Activated naive CD4-positive, alpha-beta T cell treated with anti-CD3 and anti-CD28 coated beads, Interleukin-2, amount 10 ng/mL, durations not matched to agents 7 days and 5 days (primary cell): ENCODE measurements at regions not wholly inside any gene's neighbourhood (a gene's known extent, or its start where the extent isn't known, plus 50 kb on each side); places are given as distances from the start of the nearest gene placed in this dataset.
"Not testable (repeated sequence)": the region's sequence is repeated elsewhere in the genome, so short reads cannot be mapped to it uniquely, and the experiment has no call there.

Source experiments
- CTCF ChIA-PET: fragments of 350-600 bp; sonication (Branson Sonifier 250); formaldehyde crosslinking; loops from one replicate; lab custom pipeline; 2021; ENCODE audit warnings: antibody characterized with exemption; lab: Charles Lee
- DNase-seq: peaks from one replicate; pipeline ENCODE4 v3.0.0-alpha.2; 2020
- H3K27ac Mint-ChIP-seq: one replicate; pipeline ENCODE4 v1.8.0; 2021; ENCODE audit warnings: mild to moderate bottlenecking, moderate library complexity, mixed read lengths
- H3K27me3 Mint-ChIP-seq: one replicate; pipeline ENCODE4 v1.8.0; 2021; ENCODE audit warnings: mild to moderate bottlenecking, mixed read lengths
- H3K36me3 Mint-ChIP-seq: one replicate; pipeline ENCODE4 v1.8.0; 2021; ENCODE audit warnings: mixed read lengths
- H3K4me1 Mint-ChIP-seq: one replicate; pipeline ENCODE4 v1.8.0; 2021; ENCODE audit warnings: mixed read lengths
- H3K4me3 Mint-ChIP-seq: one replicate; pipeline ENCODE4 v1.8.0; 2021; ENCODE audit warnings: mild to moderate bottlenecking, moderate library complexity, mixed read lengths
- H3K9me3 Mint-ChIP-seq: one replicate; pipeline ENCODE4 v1.8.0; 2021; ENCODE audit warnings: mixed read lengths

DNA sequence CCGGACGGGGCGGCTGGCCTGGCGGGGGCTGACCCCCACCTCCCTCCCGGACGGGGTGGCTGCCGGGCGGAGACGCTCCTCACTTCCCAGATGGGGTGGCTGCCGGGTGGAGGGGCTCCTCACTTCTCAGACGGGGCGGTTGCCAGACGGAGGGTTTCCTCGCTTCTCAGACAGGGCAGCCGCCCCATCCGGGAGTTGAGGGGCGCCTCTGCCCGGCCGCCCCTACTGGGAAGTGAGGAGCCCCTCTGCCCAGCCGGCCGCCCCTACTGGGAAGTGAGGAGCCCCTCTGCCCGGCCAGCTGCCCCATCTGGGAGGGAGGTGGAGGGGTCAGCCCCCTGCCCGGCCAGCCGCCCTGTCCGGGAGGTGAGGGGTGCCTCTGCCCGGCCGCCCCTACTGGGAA lies 761.1 kb upstream of the SPRY2 start:
- H3K4me3 Mint-ChIP-seq, H3K36me3 Mint-ChIP-seq, H3K27ac Mint-ChIP-seq, H3K9me3 Mint-ChIP-seq, H3K4me1 Mint-ChIP-seq, DNase-seq, H3K27me3 Mint-ChIP-seq, CTCF ChIA-PET: not testable (repeated sequence)

DNA sequence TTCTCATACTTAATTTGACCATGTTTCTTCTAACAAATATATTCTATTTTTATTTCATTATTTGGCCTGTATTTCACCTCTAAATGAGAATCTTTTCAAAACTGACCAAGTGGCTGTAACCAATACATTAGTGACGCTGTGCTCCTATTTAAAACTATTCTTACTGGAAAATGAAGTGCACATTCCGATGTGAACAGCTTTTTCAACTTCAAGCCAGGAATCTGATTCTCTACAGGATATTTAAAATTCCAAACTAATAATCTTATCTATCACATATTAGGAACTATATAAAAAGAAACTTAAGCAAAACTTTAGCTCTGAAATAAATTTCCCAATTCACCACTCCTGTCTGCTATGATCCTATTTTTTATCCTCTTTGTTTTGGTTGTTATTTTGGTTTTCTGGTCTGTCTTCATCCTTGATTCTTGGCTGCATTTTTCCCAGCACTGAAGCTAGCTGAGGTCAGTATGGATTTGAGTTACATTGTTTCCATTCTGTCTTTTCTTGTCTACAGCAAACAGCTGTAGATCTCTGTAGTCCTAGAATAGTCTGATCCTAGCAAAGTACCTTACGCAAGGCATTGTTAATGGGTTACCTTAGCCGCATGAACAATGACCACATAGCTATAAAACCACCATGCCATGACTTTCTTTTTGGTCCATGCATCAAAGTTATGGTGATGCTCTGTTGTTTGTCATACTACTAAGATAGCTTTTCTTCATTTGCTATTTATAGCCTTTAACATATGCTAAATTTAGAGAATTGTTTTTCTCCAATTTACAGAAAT lies 748.6 kb upstream of the SPRY2 start:
- Mint-ChIP-seq H3K4me3 (no peak overlapping the region), H3K36me3 (no peaks in the 10 kb centered on the region), H3K9me3 (no peaks in the 10 kb centered on the region), H3K4me1 (no peaks in the 10 kb centered on the region), H3K27me3 (no peaks in the 10 kb centered on the region), H3K27ac (no peak overlapping the region)
- no peak for DNase-seq
- CTCF ChIA-PET: no interaction called here

- Mint-ChIP-seq H3K9me3 (no peaks in the 10 kb centered on the region), H3K27ac (no peak overlapping the region)
These were observed 740.1 kb upstream of the SPRY2 start for GRCh38 chr13:81080911-81081454.

GRCh38 chr13:81078048-81078447 lies 737.1 kb upstream of the SPRY2 start:
- no peak overlapping the region for H3K27ac Mint-ChIP-seq
- no peaks in the 10 kb centered on the region for H3K9me3 Mint-ChIP-seq
- CTCF ChIA-PET: no interaction called here
- H3K27me3 Mint-ChIP-seq: no peaks in the 10 kb centered on the region
- no peaks in the 10 kb centered on the region for H3K4me1 Mint-ChIP-seq
- H3K4me3 Mint-ChIP-seq: no peak overlapping the region
- H3K36me3 Mint-ChIP-seq: no peaks in the 10 kb centered on the region
- DNase-seq: no peak

More at GRCh38 chr13:81080911-81081454, 740.1 kb upstream of the SPRY2 start:
- no peak overlapping the region for H3K4me3 Mint-ChIP-seq
- DNase-seq: no peak
- no peaks in the 10 kb centered on the region for H3K27me3 Mint-ChIP-seq
- CTCF ChIA-PET: no interaction called here
- H3K36me3 Mint-ChIP-seq: no peaks in the 10 kb centered on the region
- H3K4me1 Mint-ChIP-seq: no peaks in the 10 kb centered on the region

DNA sequence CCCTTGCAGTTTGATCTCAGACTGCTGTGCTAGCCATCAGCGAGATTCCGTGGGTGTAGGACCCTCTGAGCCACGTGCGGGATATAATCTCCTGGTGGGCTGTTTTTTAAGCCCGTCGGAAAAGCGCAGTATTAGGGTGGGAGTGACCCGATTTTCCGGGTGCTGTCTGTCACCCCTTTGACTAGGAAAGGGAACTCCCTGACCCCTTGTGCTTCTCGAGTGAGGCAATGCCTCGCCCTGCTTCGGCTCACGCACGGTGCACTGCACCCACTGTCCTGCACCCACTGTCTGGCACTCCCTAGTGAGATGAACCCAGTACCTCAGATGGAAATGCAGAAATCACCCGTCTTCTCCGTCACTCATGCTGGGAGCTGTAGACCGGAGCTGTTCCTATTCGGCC lies 728.9 kb upstream of the SPRY2 start:
- H3K27ac Mint-ChIP-seq, H3K4me1 Mint-ChIP-seq, H3K4me3 Mint-ChIP-seq, H3K9me3 Mint-ChIP-seq, H3K27me3 Mint-ChIP-seq, CTCF ChIA-PET, H3K36me3 Mint-ChIP-seq, DNase-seq: not testable (repeated sequence)

GRCh38 chr13:81058916-81059290 lies 718.0 kb upstream of the SPRY2 start:
- Mint-ChIP-seq H3K9me3 (no peaks in the 10 kb centered on the region), H3K4me3 (no peak overlapping the region), H3K27ac (no peak overlapping the region), H3K36me3 (no peaks in the 10 kb centered on the region), H3K4me1 (no peaks in the 10 kb centered on the region), H3K27me3 (no peaks in the 10 kb centered on the region)
- CTCF ChIA-PET: no interaction called here
- no peak for DNase-seq

DNA sequence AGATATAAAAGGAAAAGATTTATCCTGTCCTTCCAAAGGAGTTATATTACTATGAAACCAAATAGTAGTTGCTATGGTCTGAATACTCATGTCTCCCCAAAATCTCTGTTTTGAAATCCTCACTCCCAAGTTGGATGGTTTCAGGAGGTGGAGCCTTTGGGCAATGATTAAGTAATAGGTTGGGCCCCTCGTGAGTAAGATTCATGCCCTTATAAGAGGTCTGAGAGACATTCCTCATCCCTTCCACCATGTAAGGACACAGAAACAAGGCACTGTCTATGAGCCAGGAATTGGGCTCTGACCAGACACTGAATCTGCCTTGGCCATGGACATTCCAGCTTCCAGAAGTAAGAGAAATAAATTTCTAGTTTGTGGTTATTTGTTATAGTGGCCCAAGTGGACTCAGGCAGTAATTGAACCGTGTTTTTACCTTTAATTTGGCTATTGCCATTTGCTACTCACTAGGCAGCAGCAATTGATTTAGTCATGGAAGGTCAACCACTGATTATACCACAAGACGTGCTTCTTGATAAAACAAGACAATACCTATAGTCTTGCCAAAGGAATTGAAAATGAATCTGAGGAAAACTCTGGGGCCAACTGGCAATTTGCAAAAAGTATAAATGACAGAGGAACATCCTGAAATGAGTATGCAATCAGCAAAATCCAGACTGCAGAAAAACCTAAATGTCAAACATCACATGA lies 717.4 kb upstream of the SPRY2 start:
- H3K36me3 Mint-ChIP-seq: no peaks in the 10 kb centered on the region
- no peaks in the 10 kb centered on the region for H3K27me3 Mint-ChIP-seq
- CTCF ChIA-PET: no interaction called here
- H3K4me3 Mint-ChIP-seq: no peak overlapping the region
- no peaks in the 10 kb centered on the region for H3K4me1 Mint-ChIP-seq
- no peaks in the 10 kb centered on the region for H3K9me3 Mint-ChIP-seq
- DNase-seq: no peak
- no peak overlapping the region for H3K27ac Mint-ChIP-seq

DNA sequence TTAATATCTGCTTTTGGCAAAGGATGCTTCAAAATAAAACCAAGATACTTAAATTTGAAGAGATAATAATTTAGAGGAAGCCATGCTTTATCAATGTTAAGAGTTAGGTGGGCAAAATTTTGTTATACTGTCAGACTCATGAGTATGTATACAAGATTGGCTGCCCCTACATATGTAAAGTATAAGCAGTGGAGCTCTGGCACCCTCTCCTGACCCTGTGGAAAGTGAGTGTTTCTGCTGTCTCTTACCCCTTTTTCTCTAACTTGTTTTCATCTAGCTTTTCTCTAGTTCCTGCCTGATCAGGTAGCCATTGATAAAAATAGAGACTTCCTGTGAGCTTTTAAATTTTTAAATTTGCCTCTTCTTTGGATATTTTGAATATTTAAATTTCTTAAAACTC lies 710.9 kb upstream of the SPRY2 start:
- Mint-ChIP-seq H3K4me3 (no peak overlapping the region), H3K27me3 (no peaks in the 10 kb centered on the region), H3K4me1 (no peaks in the 10 kb centered on the region), H3K9me3 (no peaks in the 10 kb centered on the region), H3K36me3 (no peaks in the 10 kb centered on the region), H3K27ac (no peak overlapping the region)
- CTCF ChIA-PET: no interaction called here
- no peak for DNase-seq

GRCh38 chr13:81048026-81048461 lies 707.1 kb upstream of the SPRY2 start:
- no peak overlapping the region for H3K27ac Mint-ChIP-seq
- H3K4me1 Mint-ChIP-seq: no peaks in the 10 kb centered on the region
- H3K4me3 Mint-ChIP-seq: no peak overlapping the region
- CTCF ChIA-PET: no interaction called here
- H3K9me3 Mint-ChIP-seq: no peaks in the 10 kb centered on the region
- no peak for DNase-seq
- H3K27me3 Mint-ChIP-seq: no peaks in the 10 kb centered on the region
- H3K36me3 Mint-ChIP-seq: no peaks in the 10 kb centered on the region

- CTCF ChIA-PET: no interaction called here
- H3K4me3 Mint-ChIP-seq: no peak overlapping the region
- H3K36me3 Mint-ChIP-seq: no peaks in the 10 kb centered on the region
- no peaks in the 10 kb centered on the region for H3K9me3 Mint-ChIP-seq
- no peak overlapping the region for H3K27ac Mint-ChIP-seq
- no peaks in the 10 kb centered on the region for H3K27me3 Mint-ChIP-seq
- no peaks in the 10 kb centered on the region for H3K4me1 Mint-ChIP-seq
- DNase-seq: no peak
These were observed 700.8 kb upstream of the SPRY2 start for GRCh38 chr13:81041761-81042160.

DNA sequence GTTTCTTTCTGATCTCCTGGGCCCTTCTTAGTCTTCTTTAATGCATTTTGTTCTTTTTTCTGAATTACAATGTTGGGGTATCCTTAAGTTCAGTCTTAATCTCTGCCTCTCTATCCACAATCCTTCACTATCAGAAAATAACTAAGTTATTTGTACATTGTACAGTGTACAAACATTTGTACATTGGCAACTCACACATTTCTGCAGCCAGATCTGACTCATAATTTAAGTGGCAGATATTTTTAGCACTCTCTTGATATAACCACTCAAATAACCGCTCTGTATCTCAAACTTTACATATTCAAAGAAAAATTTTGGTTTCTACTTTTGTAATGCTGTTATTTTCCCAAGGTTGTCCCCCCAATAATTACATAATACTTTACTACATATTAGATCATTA lies 691.1 kb upstream of the SPRY2 start:
- Mint-ChIP-seq H3K27me3 (no peaks in the 10 kb centered on the region), H3K9me3 (no peaks in the 10 kb centered on the region), H3K4me1 (no peaks in the 10 kb centered on the region), H3K4me3 (no peak overlapping the region), H3K36me3 (no peaks in the 10 kb centered on the region), H3K27ac (no peak overlapping the region)
- DNase-seq: no peak
- CTCF ChIA-PET: no interaction called here

- Mint-ChIP-seq H3K4me1 (no peaks in the 10 kb centered on the region), H3K27ac (no peak overlapping the region), H3K27me3 (no peaks in the 10 kb centered on the region), H3K4me3 (no peak overlapping the region), H3K36me3 (no peaks in the 10 kb centered on the region), H3K9me3 (peaks cover 13% of the 10 kb centered on the region)
- no peak for DNase-seq
- CTCF ChIA-PET: no interaction called here
These were observed 684.2 kb upstream of the SPRY2 start for GRCh38 chr13:81025091-81025490.

DNA sequence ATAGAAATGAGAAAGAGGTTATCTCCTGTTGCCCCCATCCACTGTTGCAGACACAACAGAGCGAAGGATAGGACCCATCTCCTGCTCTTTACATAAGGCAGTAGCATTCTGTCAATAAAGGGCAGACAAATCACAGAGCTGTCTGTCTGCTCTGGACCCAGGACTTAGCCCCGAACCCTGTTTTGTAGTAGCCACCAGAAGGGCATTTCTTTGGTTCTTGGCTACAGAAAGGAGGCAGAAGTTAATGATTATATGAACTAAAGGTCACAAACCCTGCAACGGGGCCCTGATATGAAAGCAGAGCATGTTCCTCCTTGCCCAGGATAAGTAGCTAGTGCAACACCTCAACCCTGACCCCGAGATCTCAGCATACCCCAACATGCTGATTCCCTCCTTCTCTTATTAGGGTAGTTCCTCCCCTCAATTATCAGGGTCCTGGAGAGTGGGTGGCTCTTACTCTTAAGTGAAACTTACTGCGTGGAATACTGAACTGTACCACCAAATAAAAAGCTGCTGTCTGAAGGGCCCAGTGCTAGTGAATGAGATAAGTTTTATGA lies 680.4 kb upstream of the SPRY2 start:
- H3K4me3 Mint-ChIP-seq: no peak overlapping the region
- no peak overlapping the region for H3K27ac Mint-ChIP-seq
- H3K27me3 Mint-ChIP-seq: no peaks in the 10 kb centered on the region
- CTCF ChIA-PET: no interaction called here
- H3K4me1 Mint-ChIP-seq: no peaks in the 10 kb centered on the region
- DNase-seq: no peak
- no peaks in the 10 kb centered on the region for H3K36me3 Mint-ChIP-seq
- peaks cover 11% of the 10 kb centered on the region for H3K9me3 Mint-ChIP-seq

DNA sequence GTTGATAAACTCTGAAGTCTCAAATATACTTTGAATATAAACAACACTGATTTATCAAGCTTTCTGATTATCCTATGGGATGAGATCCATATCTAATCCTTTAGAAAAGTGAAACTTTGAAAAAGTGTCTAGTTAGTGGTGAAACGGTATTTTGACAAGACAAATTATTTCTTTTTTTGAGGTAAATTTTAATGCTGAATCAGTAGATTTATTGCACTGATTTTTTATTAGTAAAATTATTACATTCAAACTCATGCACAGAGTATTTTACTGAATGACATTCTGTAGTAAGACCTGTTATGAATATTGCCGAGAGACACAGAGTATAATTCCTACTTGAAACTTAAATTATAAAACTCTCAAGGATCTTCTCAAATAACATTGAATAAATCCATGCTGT lies 679.1 kb upstream of the SPRY2 start:
- H3K36me3 Mint-ChIP-seq: no peaks in the 10 kb centered on the region
- DNase-seq: no peak
- H3K4me1 Mint-ChIP-seq: no peaks in the 10 kb centered on the region
- peaks cover 11% of the 10 kb centered on the region for H3K9me3 Mint-ChIP-seq
- H3K27me3 Mint-ChIP-seq: no peaks in the 10 kb centered on the region
- H3K4me3 Mint-ChIP-seq: no peak overlapping the region
- H3K27ac Mint-ChIP-seq: no peak overlapping the region
- CTCF ChIA-PET: interaction anchor here (0.6 kb wide), 1 partner anchor 1773 kb away, joined by 3 read pairs; no protein-coding TSS in a partner anchor

DNA sequence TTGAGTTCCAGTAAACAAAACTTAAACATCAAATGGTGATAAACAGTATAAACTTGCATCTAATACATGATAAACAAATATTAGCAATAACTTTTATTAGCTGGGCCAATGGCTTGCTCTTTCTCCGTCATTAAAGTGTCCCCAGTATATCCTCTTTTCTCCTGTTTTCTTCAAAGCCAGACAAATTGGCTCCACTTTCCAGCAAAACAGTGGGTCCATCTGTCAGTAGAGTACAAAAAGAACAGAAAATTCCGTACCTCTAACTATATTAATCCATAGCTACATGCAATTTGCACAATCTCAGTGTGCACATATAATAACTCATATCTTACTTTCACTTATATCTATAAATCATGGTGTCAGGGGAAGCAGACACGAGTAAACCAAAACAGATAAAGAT lies 678.0 kb upstream of the SPRY2 start:
- CTCF ChIA-PET: no interaction called here
- DNase-seq: no peak
- no peaks in the 10 kb centered on the region for H3K36me3 Mint-ChIP-seq
- H3K4me1 Mint-ChIP-seq: no peaks in the 10 kb centered on the region
- no peak overlapping the region for H3K4me3 Mint-ChIP-seq
- no peaks in the 10 kb centered on the region for H3K27me3 Mint-ChIP-seq
- peaks cover 11% of the 10 kb centered on the region for H3K9me3 Mint-ChIP-seq
- H3K27ac Mint-ChIP-seq: no peak overlapping the region
